Stimulated activated CD4-positive, alpha-beta T cell treated with anti-CD3 and anti-CD28 coated beads, Interleukin-4, amount 100 ng/mL, for 24 hours (primary cell): ENCODE measurements at regions not wholly inside any gene's neighbourhood (a gene's known extent, or its start where the extent isn't known, plus 50 kb on each side); places are given as distances from the start of the nearest gene placed in this dataset.
"Not testable (repeated sequence)": the region's sequence is repeated elsewhere in the genome, so short reads cannot be mapped to it uniquely, and the experiment has no call there.

Source experiments
- DNase-seq: peaks from one replicate; pipeline ENCODE4 v3.0.0-alpha.2; 2020

GRCh38 chr14:82759656-82760055 lies 1226.0 kb upstream of the SEL1L start:
- no peak for DNase-seq

GRCh38 chr14:82766123-82766522 lies 1232.5 kb upstream of the SEL1L start:
- DNase-seq: no peak

GRCh38 chr14:82766996-82767395 lies 1233.3 kb upstream of the SEL1L start:
- DNase-seq: no peak

- DNase-seq: no peak
Measured at GRCh38 chr14:82776958-82777357, 1243.3 kb upstream of the SEL1L start.

GRCh38 chr14:82778008-82778590 lies 1244.4 kb upstream of the SEL1L start:
- no peak for DNase-seq

- no peak for DNase-seq
Measured at GRCh38 chr14:82778601-82779000, 1244.9 kb upstream of the SEL1L start.

GRCh38 chr14:82779301-82779700 lies 1245.6 kb upstream of the SEL1L start:
- DNase-seq: no peak

- no peak for DNase-seq
Measured at GRCh38 chr14:82785756-82786482, 1252.3 kb upstream of the SEL1L start.

GRCh38 chr14:82786483-82786880 lies 1252.8 kb upstream of the SEL1L start:
- no peak for DNase-seq

- no peak for DNase-seq
Measured at GRCh38 chr14:82796086-82796485, 1262.4 kb upstream of the SEL1L start.

- DNase-seq: no peak
Measured at GRCh38 chr14:82798276-82798675, 1264.6 kb upstream of the SEL1L start.

- no peak for DNase-seq
Measured at GRCh38 chr14:82805892-82806825, 1272.5 kb upstream of the SEL1L start.

GRCh38 chr14:82811246-82811645 lies 1277.6 kb upstream of the SEL1L start:
- no peak for DNase-seq

GRCh38 chr14:82814339-82814738 lies 1280.7 kb upstream of the SEL1L start:
- not testable (repeated sequence) for DNase-seq

- no peak for DNase-seq
Measured at GRCh38 chr14:82830596-82830995, 1296.9 kb upstream of the SEL1L start.

- DNase-seq: no peak
Measured at GRCh38 chr14:82836256-82836950, 1302.8 kb upstream of the SEL1L start.

GRCh38 chr14:82837611-82838140 lies 1304.0 kb upstream of the SEL1L start:
- DNase-seq: no peak

GRCh38 chr14:82850576-82850975 lies 1316.9 kb upstream of the SEL1L start:
- DNase-seq: no peak

GRCh38 chr14:82854131-82854530 lies 1320.5 kb upstream of the SEL1L start:
- no peak for DNase-seq

GRCh38 chr14:82854901-82855300 lies 1321.2 kb upstream of the SEL1L start:
- DNase-seq: no peak

GRCh38 chr14:82855912-82856391 lies 1322.3 kb upstream of the SEL1L start:
- DNase-seq: no peak

- DNase-seq: no peak
Measured at GRCh38 chr14:82861313-82861712, 1327.7 kb upstream of the SEL1L start.

- no peak for DNase-seq
Measured at GRCh38 chr14:82872494-82872893, 1338.8 kb upstream of the SEL1L start.
